Type B pancreatic cell (in vitro differentiated cells): ENCODE measurements at regions not wholly inside any gene's neighbourhood (a gene's known extent, or its start where the extent isn't known, plus 50 kb on each side); places are given as distances from the start of the nearest gene placed in this dataset.

ENCODE experiments used
- DNase-seq: peaks from one replicate; pipeline ENCODE4 v3.0.0; 2021; ENCODE audit warnings: mixed read lengths; ENCODE audit not compliant: unreplicated experiment; ENCODE audit errors: extremely low spot score
- H3K27ac Mint-ChIP-seq: 2 replicates; pipeline ENCODE4 v1.8.0; 2021; ENCODE audit warnings: mild to moderate bottlenecking, mixed read lengths
- H3K27me3 Mint-ChIP-seq: 2 replicates; pipeline ENCODE4 v1.8.0; 2021; ENCODE audit warnings: mixed read lengths
- H3K36me3 Mint-ChIP-seq: 2 replicates; pipeline ENCODE4 v1.8.0; 2021; ENCODE audit warnings: mixed read lengths
- H3K4me1 Mint-ChIP-seq: one replicate; pipeline ENCODE4 v1.8.0; 2021; ENCODE audit warnings: mixed read lengths; ENCODE audit not compliant: unreplicated experiment
- H3K4me3 Mint-ChIP-seq: 2 replicates; pipeline ENCODE4 v1.8.0; 2021; ENCODE audit warnings: mild to moderate bottlenecking, mixed read lengths
- H3K9me3 Mint-ChIP-seq: 2 replicates; pipeline ENCODE4 v1.8.0; 2021; ENCODE audit warnings: mixed read lengths
- TF ChIP-seq, protein P1 (sequence below): fragments of 200-600 bp; sonication (generic); conservative IDR thresholded peaks from 2 replicates; pipeline ENCODE4 v1.5.0; 2021; ENCODE audit warnings: antibody characterized with exemption, mild to moderate bottlenecking

DNA sequence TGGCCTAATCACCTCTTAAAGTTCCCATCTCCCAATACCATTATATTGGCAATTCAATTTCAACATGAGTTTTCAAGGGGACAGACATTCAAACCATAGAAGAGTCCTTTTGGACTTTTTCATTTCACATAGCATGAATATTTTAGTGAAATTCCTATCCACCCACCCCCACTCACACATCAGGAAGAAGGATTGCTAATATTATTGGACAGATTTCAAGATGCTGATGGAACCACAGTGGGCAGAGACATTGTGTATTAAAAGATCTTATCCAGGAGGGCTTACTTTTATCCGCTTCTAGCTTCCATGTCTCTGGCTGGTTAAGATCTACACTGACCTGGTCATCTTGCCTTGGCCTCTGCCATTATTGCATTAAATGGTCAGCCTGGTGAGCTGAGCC lies 297.4 kb upstream of the ACVR2A start:
- Mint-ChIP-seq H3K9me3 (peaks cover 4% of the 10 kb centered on the region), H3K4me3 (no peak overlapping the region), H3K4me1 (no peaks in the 10 kb centered on the region), H3K27me3 (peaks cover 16% of the 10 kb centered on the region), H3K27ac (no peak overlapping the region), H3K36me3 (no peaks in the 10 kb centered on the region)
- no peak for DNase-seq
- TF ChIP-seq, protein P1, sequence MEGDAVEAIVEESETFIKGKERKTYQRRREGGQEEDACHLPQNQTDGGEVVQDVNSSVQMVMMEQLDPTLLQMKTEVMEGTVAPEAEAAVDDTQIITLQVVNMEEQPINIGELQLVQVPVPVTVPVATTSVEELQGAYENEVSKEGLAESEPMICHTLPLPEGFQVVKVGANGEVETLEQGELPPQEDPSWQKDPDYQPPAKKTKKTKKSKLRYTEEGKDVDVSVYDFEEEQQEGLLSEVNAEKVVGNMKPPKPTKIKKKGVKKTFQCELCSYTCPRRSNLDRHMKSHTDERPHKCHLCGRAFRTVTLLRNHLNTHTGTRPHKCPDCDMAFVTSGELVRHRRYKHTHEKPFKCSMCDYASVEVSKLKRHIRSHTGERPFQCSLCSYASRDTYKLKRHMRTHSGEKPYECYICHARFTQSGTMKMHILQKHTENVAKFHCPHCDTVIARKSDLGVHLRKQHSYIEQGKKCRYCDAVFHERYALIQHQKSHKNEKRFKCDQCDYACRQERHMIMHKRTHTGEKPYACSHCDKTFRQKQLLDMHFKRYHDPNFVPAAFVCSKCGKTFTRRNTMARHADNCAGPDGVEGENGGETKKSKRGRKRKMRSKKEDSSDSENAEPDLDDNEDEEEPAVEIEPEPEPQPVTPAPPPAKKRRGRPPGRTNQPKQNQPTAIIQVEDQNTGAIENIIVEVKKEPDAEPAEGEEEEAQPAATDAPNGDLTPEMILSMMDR: no peak

DNA sequence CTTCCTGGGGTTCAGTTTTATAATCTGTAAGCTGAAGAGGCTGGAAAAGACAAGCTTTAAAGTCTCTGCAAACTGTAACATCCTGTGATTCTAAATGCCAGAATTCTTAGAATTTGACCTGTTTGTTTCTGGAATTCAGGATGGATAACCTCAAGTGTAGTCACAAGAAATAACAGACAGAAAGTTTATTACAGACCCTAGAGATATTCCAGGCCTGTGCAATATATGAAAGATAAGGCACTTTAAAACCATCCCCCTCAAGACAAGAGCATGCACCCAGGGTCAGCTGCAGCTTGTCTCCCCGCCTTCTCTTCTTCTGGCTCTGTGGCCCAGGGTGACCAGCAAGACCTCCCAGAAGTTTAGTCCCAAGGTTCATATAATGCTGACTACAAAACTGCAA lies 298.7 kb upstream of the ACVR2A start:
- H3K27ac Mint-ChIP-seq: no peak overlapping the region
- TF ChIP-seq, protein P1: no peak
- peaks cover 8% of the 10 kb centered on the region for H3K9me3 Mint-ChIP-seq
- no peak overlapping the region for H3K4me3 Mint-ChIP-seq
- DNase-seq: no peak
- peaks cover 16% of the 10 kb centered on the region for H3K27me3 Mint-ChIP-seq
- H3K36me3 Mint-ChIP-seq: no peaks in the 10 kb centered on the region
- no peaks in the 10 kb centered on the region for H3K4me1 Mint-ChIP-seq

DNA sequence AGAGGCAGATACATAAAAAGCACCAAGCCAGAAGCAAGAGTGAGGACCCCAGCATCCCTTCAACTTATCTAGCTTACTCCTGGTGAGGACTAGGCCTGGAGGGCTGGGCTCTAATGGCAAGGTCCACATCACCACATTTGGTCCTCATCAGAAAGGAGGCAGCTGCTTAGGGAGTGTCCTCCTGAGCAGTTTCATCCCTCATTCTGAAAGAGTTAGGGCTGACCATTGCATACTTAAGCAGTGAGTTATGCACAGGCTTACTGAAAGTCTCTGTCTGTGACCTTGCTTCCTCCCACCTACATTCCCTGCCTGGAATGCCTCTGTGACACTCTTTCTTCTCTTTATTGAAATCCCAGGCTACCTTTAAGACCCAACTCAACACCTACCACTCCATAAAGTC lies 301.8 kb upstream of the ACVR2A start:
- Mint-ChIP-seq H3K36me3 (no peaks in the 10 kb centered on the region), H3K27me3 (peaks cover 11% of the 10 kb centered on the region), H3K27ac (no peak overlapping the region), H3K9me3 (peaks cover 8% of the 10 kb centered on the region), H3K4me3 (no peak overlapping the region), H3K4me1 (no peaks in the 10 kb centered on the region)
- DNase-seq: no peak
- TF ChIP-seq, protein P1: no peak

DNA sequence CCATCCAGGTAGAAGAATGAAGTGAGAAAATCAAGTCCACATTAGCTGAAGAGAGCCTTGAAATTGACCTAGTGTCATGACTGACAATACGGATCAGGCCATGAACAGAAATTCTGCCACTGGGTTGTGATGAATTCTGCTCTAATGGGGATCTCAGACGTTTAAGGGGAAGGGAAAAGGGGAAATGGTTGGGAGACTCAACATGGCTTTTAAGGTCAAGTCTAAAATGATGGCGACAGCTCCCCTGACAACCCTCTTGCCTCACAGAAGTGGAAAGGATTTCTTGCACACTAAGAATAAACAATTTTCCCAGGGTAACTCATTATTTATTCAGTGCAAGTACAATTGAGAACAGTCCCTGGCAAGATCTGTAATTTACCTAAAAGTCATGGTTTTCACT lies 302.5 kb upstream of the ACVR2A start:
- H3K36me3 Mint-ChIP-seq: no peaks in the 10 kb centered on the region
- TF ChIP-seq, protein P1: no peak
- no peak overlapping the region for H3K27ac Mint-ChIP-seq
- no peak for DNase-seq
- peaks cover 8% of the 10 kb centered on the region for H3K9me3 Mint-ChIP-seq
- H3K4me1 Mint-ChIP-seq: no peaks in the 10 kb centered on the region
- no peak overlapping the region for H3K4me3 Mint-ChIP-seq
- peaks cover 11% of the 10 kb centered on the region for H3K27me3 Mint-ChIP-seq

DNA sequence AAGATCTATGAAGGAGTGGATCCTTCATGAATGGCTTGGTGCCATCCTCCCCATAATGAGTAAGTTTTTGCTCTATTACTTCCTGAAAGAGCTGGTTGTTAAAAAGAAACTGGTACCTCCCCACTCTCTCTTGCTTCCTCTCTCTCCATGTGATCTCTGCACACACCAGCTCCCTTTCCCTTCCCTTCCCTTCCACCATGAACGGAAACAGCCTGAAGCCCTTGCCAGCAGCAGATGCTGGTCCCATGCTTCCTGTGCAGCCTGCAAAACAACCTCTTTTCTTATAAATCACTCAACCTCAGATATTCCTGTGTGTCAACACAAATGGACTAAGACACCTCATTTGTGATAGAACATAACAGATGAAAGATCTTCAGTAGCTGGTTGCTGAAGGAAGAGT lies 303.5 kb upstream of the ACVR2A start:
- H3K27me3 Mint-ChIP-seq: peaks cover 10% of the 10 kb centered on the region
- TF ChIP-seq, protein P1: no peak
- no peaks in the 10 kb centered on the region for H3K36me3 Mint-ChIP-seq
- peaks cover 8% of the 10 kb centered on the region for H3K9me3 Mint-ChIP-seq
- no peaks in the 10 kb centered on the region for H3K4me1 Mint-ChIP-seq
- no peak overlapping the region for H3K27ac Mint-ChIP-seq
- no peak for DNase-seq
- H3K4me3 Mint-ChIP-seq: no peak overlapping the region

DNA sequence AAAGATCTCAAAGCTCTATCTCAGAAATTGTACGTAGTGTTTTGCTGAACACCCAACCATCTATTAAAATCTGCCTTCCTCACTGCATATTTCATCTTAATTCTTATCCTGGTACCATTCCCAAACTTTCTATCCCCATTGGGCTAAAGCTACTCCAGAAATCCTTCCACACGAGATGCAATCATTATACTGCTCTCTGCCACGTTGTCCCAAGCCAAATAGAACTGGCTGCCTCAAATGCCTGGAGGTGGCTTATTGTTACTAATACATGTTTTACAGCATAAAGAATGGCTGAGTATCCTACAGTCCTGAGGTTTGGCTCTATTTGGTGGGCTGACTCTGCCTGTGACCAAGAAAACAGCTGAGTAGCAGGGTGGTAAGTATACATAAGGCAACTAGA lies 306.0 kb upstream of the ACVR2A start:
- peaks cover 8% of the 10 kb centered on the region for H3K27me3 Mint-ChIP-seq
- peaks cover 8% of the 10 kb centered on the region for H3K9me3 Mint-ChIP-seq
- no peak for DNase-seq
- H3K4me1 Mint-ChIP-seq: peaks cover 6% of the 10 kb centered on the region
- TF ChIP-seq, protein P1: no peak
- H3K36me3 Mint-ChIP-seq: no peaks in the 10 kb centered on the region
- H3K27ac Mint-ChIP-seq: no peak overlapping the region
- no peak overlapping the region for H3K4me3 Mint-ChIP-seq
